Neural crest cell (in vitro differentiated cells): ENCODE measurements at regions not wholly inside any gene's neighbourhood (a gene's known extent, or its start where the extent isn't known, plus 50 kb on each side); places are given as distances from the start of the nearest gene placed in this dataset.

Experiments
- DNase-seq: peaks from one replicate; pipeline ENCODE4 v3.0.0; 2021; ENCODE audit warnings: low read depth, mixed read lengths, low spot score
- H3K27ac Mint-ChIP-seq: one replicate; pipeline ENCODE4 v1.8.0; 2021; ENCODE audit warnings: mild to moderate bottlenecking, mixed read lengths; ENCODE audit not compliant: unreplicated experiment
- H3K27me3 Mint-ChIP-seq: 2 replicates; pipeline ENCODE4 v1.8.0; 2021; ENCODE audit warnings: low read depth, mild to moderate bottlenecking, mixed read lengths
- H3K36me3 Mint-ChIP-seq: 2 replicates; pipeline ENCODE4 v1.8.0; 2021; ENCODE audit warnings: low read depth, mild to moderate bottlenecking, mixed read lengths
- H3K4me1 Mint-ChIP-seq: 2 replicates; pipeline ENCODE4 v1.8.0; 2021; ENCODE audit warnings: mixed read lengths
- H3K4me3 Mint-ChIP-seq: one replicate; pipeline ENCODE4 v1.8.0; 2021; ENCODE audit warnings: mild to moderate bottlenecking, mixed read lengths
- H3K9me3 Mint-ChIP-seq: 2 replicates; pipeline ENCODE4 v1.8.0; 2021; ENCODE audit warnings: mixed read lengths
- CTCF ChIP-seq: fragments of 200-600 bp; sonication (generic); conservative IDR thresholded peaks from 2 replicates; pipeline ENCODE4 v1.5.0; 2021; ENCODE audit warnings: antibody characterized with exemption, mild to moderate bottlenecking

GRCh38 chrX:95640226-95640625, 1044.4 kb upstream of the DIAPH2 start:
- Mint-ChIP-seq H3K9me3 (peaks cover 11% of the 10 kb centered on the region), H3K4me3 (no peak overlapping the region), H3K27ac (no peak overlapping the region), H3K4me1 (peaks cover 6% of the 10 kb centered on the region), H3K36me3 (peaks cover 4% of the 10 kb centered on the region), H3K27me3 (no peaks in the 10 kb centered on the region)
- no peak for TF ChIP-seq CTCF
- DNase-seq = no peak

GRCh38 chrX:95645738-95646137, 1038.9 kb upstream of the DIAPH2 start:
- H3K9me3 Mint-ChIP-seq = peaks cover 5% of the 10 kb centered on the region
- no peaks in the 10 kb centered on the region for H3K27me3 Mint-ChIP-seq
- no peak overlapping the region for H3K27ac Mint-ChIP-seq
- no peak overlapping the region for H3K4me3 Mint-ChIP-seq
- H3K36me3 Mint-ChIP-seq = no peaks in the 10 kb centered on the region
- DNase-seq = no peak
- no peaks in the 10 kb centered on the region for H3K4me1 Mint-ChIP-seq
- TF ChIP-seq CTCF = no peak

- DNase-seq = no peak
- H3K27me3 Mint-ChIP-seq = no peaks in the 10 kb centered on the region
- H3K4me1 Mint-ChIP-seq = no peaks in the 10 kb centered on the region
- no peak overlapping the region for H3K4me3 Mint-ChIP-seq
- no peak for TF ChIP-seq CTCF
- H3K27ac Mint-ChIP-seq = no peak overlapping the region
- H3K9me3 Mint-ChIP-seq = peaks cover 3% of the 10 kb centered on the region
- H3K36me3 Mint-ChIP-seq = peaks cover 2% of the 10 kb centered on the region
Observed at GRCh38 chrX:95662200-95662599, 1022.4 kb upstream of the DIAPH2 start.

- no peak for TF ChIP-seq CTCF
- no peaks in the 10 kb centered on the region for H3K27me3 Mint-ChIP-seq
- H3K36me3 Mint-ChIP-seq = peaks cover 2% of the 10 kb centered on the region
- H3K9me3 Mint-ChIP-seq = peaks cover 12% of the 10 kb centered on the region
- H3K4me1 Mint-ChIP-seq = no peaks in the 10 kb centered on the region
- DNase-seq = no peak
- H3K4me3 Mint-ChIP-seq = no peak overlapping the region
- no peak overlapping the region for H3K27ac Mint-ChIP-seq
Observed at GRCh38 chrX:95666056-95666455, 1018.6 kb upstream of the DIAPH2 start.

GRCh38 chrX:95675011-95675410, 1009.6 kb upstream of the DIAPH2 start:
- Mint-ChIP-seq H3K4me3 (no peak overlapping the region), H3K36me3 (no peaks in the 10 kb centered on the region), H3K27ac (no peak overlapping the region), H3K9me3 (peaks cover 4% of the 10 kb centered on the region), H3K27me3 (no peaks in the 10 kb centered on the region), H3K4me1 (no peaks in the 10 kb centered on the region)
- no peak for DNase-seq
- TF ChIP-seq CTCF = no peak

GRCh38 chrX:95675794-95676193, 1008.8 kb upstream of the DIAPH2 start:
- H3K9me3 Mint-ChIP-seq = peaks cover 4% of the 10 kb centered on the region
- H3K4me3 Mint-ChIP-seq = no peak overlapping the region
- H3K36me3 Mint-ChIP-seq = no peaks in the 10 kb centered on the region
- H3K27me3 Mint-ChIP-seq = no peaks in the 10 kb centered on the region
- no peak overlapping the region for H3K27ac Mint-ChIP-seq
- no peaks in the 10 kb centered on the region for H3K4me1 Mint-ChIP-seq
- TF ChIP-seq CTCF = no peak
- no peak for DNase-seq
